ENCODE measurements at regions not wholly inside any gene's neighbourhood (a gene's known extent, or its start where the extent isn't known, plus 50 kb on each side); places are given as distances from the start of the nearest gene placed in this dataset.

GRCh38 chr4:116899561-116899960 is 185.8 kb downstream of the TRAM1L1 start:
- no peaks in the 10 kb centered on the region for H3K36me3 Mint-ChIP-seq (ENCODE audit: low read depth)

GRCh38 chr4:116885579-116885978 is 199.8 kb downstream of the TRAM1L1 start:
- Mint-ChIP-seq H3K27ac (no peak overlapping the region), H3K27me3 (no peaks in the 10 kb centered on the region), H3K4me1 (ENCODE audit: low read depth) (no peaks in the 10 kb centered on the region), H3K4me3 (no peak overlapping the region), H3K9me3 (no peaks in the 10 kb centered on the region), H3K36me3 (ENCODE audit: low read depth) (no peaks in the 10 kb centered on the region)
- TF ChIP-seq CTCF (IDR thresholded peaks at IDR 0.05): no peak
- POLR2A ChIA-PET: no interaction called here
- intact Hi-C loops (cut with micrococcal nuclease): no loop called here
- no peak for ATAC-seq
- DNase-seq: no peak
- CTCF ChIA-PET: no interaction called here

More at GRCh38 chr4:116899561-116899960, 185.8 kb downstream of the TRAM1L1 start:
- Mint-ChIP-seq H3K27ac (no peak overlapping the region), H3K4me1 (ENCODE audit: low read depth) (no peaks in the 10 kb centered on the region), H3K9me3 (peaks cover 6% of the 10 kb centered on the region), H3K27me3 (no peaks in the 10 kb centered on the region), H3K4me3 (no peak overlapping the region)
- no peak for ATAC-seq
- intact Hi-C loops (cut with micrococcal nuclease): no loop called here
- POLR2A ChIA-PET: no interaction called here
- CTCF ChIA-PET: no interaction called here
- no peak for TF ChIP-seq CTCF (IDR thresholded peaks at IDR 0.05)
- no peak for DNase-seq

- DNase-seq (no peak), ATAC-seq (no peak)
- peaks cover 2% of the 10 kb centered on the region for H3K9me3 Mint-ChIP-seq
- no peak for TF ChIP-seq CTCF (IDR thresholded peaks at IDR 0.05)
- H3K36me3 Mint-ChIP-seq (ENCODE audit: low read depth): no peaks in the 10 kb centered on the region
- CTCF ChIA-PET: no interaction called here
- no peaks in the 10 kb centered on the region for H3K27me3 Mint-ChIP-seq
- POLR2A ChIA-PET: no interaction called here
- H3K27ac Mint-ChIP-seq: no peak overlapping the region
- intact Hi-C loops (cut with micrococcal nuclease): no loop called here
- H3K4me1 Mint-ChIP-seq (ENCODE audit: low read depth): no peaks in the 10 kb centered on the region
- no peak overlapping the region for H3K4me3 Mint-ChIP-seq
These were observed 202.9 kb downstream of the TRAM1L1 start for GRCh38 chr4:116882503-116882902.

- POLR2A ChIA-PET: no interaction called here
- DNase-seq (no peak), ATAC-seq (no peak)
- Mint-ChIP-seq H3K36me3 (ENCODE audit: low read depth) (no peaks in the 10 kb centered on the region), H3K27me3 (no peaks in the 10 kb centered on the region), H3K27ac (no peak overlapping the region), H3K4me3 (no peak overlapping the region), H3K4me1 (ENCODE audit: low read depth) (no peaks in the 10 kb centered on the region), H3K9me3 (peaks cover 2% of the 10 kb centered on the region)
- no peak for TF ChIP-seq CTCF (IDR thresholded peaks at IDR 0.05)
- intact Hi-C loops (cut with micrococcal nuclease): no loop called here
- CTCF ChIA-PET: no interaction called here
These were observed 204.3 kb downstream of the TRAM1L1 start for GRCh38 chr4:116881077-116881476.

- ChIA-PET POLR2A (no interaction called here), CTCF (no interaction called here)
- DNase-seq (no peak), ATAC-seq (no peak)
- no peaks in the 10 kb centered on the region for H3K27me3 Mint-ChIP-seq
- intact Hi-C loops (cut with micrococcal nuclease): no loop called here
- no peak overlapping the region for H3K27ac Mint-ChIP-seq
- H3K4me1 Mint-ChIP-seq (ENCODE audit: low read depth): no peaks in the 10 kb centered on the region
- H3K4me3 Mint-ChIP-seq: no peak overlapping the region
- no peaks in the 10 kb centered on the region for H3K36me3 Mint-ChIP-seq (ENCODE audit: low read depth)
- no peak for TF ChIP-seq CTCF (IDR thresholded peaks at IDR 0.05)
- H3K9me3 Mint-ChIP-seq: peaks cover 2% of the 10 kb centered on the region
These were observed 204.8 kb downstream of the TRAM1L1 start for GRCh38 chr4:116880625-116881024.

All from activated CD8-positive, alpha-beta T cell treated with anti-CD3 and anti-CD28 coated beads for 36 hours (primary cell).